Stimulated activated memory B cell treated with anti-CD40 and anti-IgM and Interleukin-4, amounts not matched to agents 10 μg/mL and 1 μg/mL and 100 μg/mL, for 72 hours (primary cell): ENCODE measurements at regions not wholly inside any gene's neighbourhood (a gene's known extent, or its start where the extent isn't known, plus 50 kb on each side); places are given as distances from the start of the nearest gene placed in this dataset.

Experiments
- ATAC-seq: fragments of 150-1000 bp; cut with Tn5 transposase; 2 replicates; pipeline ENCODE4 v1.10.0; 2021
- H3K27ac Mint-ChIP-seq: one replicate; pipeline ENCODE4 v1.8.0; 2022; ENCODE audit warnings: mild to moderate bottlenecking, mixed read lengths
- H3K27me3 Mint-ChIP-seq: one replicate; pipeline ENCODE4 v1.8.0; 2022; ENCODE audit warnings: mixed read lengths
- H3K36me3 Mint-ChIP-seq: one replicate; pipeline ENCODE4 v1.8.0; 2022; ENCODE audit warnings: mixed read lengths
- H3K4me1 Mint-ChIP-seq: one replicate; pipeline ENCODE4 v1.8.0; 2022; ENCODE audit warnings: mixed read lengths
- H3K4me3 Mint-ChIP-seq: one replicate; pipeline ENCODE4 v1.8.0; 2022; ENCODE audit warnings: mild to moderate bottlenecking, moderate library complexity, mixed read lengths
- H3K9me3 Mint-ChIP-seq: one replicate; pipeline ENCODE4 v1.8.0; 2022; ENCODE audit warnings: mixed read lengths

- Mint-ChIP-seq H3K4me3 (no peak overlapping the region), H3K27me3 (peaks cover 13% of the 10 kb centered on the region), H3K4me1 (peaks cover 5% of the 10 kb centered on the region), H3K36me3 (no peaks in the 10 kb centered on the region), H3K9me3 (no peaks in the 10 kb centered on the region), H3K27ac (no peak overlapping the region)
- no peak for ATAC-seq
Observed at GRCh38 chr20:48311956-48312355, 515.8 kb downstream of the PREX1 start.

GRCh38 chr20:48310305-48310704 lies 517.5 kb downstream of the PREX1 start:
- H3K27ac Mint-ChIP-seq: no peak overlapping the region
- no peaks in the 10 kb centered on the region for H3K9me3 Mint-ChIP-seq
- H3K4me3 Mint-ChIP-seq: no peak overlapping the region

DNA sequence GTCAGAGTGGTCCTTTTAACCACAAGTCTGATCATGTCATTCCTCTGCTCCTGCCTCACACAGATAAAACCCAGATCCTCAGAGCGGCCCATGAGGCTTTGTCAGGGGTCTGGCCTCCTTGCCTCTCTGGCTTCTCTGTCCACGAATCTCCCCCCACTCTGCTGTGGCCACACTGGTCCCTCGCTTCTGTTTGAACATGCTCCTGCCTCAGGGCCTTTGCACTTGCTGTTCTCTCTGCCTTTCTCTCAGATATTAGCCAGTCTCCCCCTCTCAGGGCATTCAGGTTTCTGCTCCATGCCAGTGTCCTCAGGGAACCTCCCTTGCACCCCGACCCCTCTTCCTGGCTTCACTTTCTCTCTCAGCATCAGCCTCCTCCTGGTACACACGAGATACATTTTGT lies 518.5 kb downstream of the PREX1 start:
- no peak overlapping the region for H3K4me3 Mint-ChIP-seq
- H3K9me3 Mint-ChIP-seq: no peaks in the 10 kb centered on the region
- no peak overlapping the region for H3K27ac Mint-ChIP-seq
- H3K27me3 Mint-ChIP-seq: peaks cover 13% of the 10 kb centered on the region
- H3K4me1 Mint-ChIP-seq: no peaks in the 10 kb centered on the region
- no peaks in the 10 kb centered on the region for H3K36me3 Mint-ChIP-seq
- ATAC-seq: peak; percentile 8

More at GRCh38 chr20:48310305-48310704, 517.5 kb downstream of the PREX1 start:
- Mint-ChIP-seq H3K4me1 (no peaks in the 10 kb centered on the region), H3K27me3 (peaks cover 13% of the 10 kb centered on the region), H3K36me3 (no peaks in the 10 kb centered on the region)
- ATAC-seq: no peak

- ATAC-seq: peak; percentile 36
- no peaks in the 10 kb centered on the region for H3K4me1 Mint-ChIP-seq
- H3K4me3 Mint-ChIP-seq: no peak overlapping the region
- H3K36me3 Mint-ChIP-seq: no peaks in the 10 kb centered on the region
- H3K9me3 Mint-ChIP-seq: no peaks in the 10 kb centered on the region
- H3K27ac Mint-ChIP-seq: no peak overlapping the region
- peaks cover 16% of the 10 kb centered on the region for H3K27me3 Mint-ChIP-seq
Observed at GRCh38 chr20:48308882-48309281, 518.9 kb downstream of the PREX1 start.

- ATAC-seq: no peak
- no peaks in the 10 kb centered on the region for H3K4me1 Mint-ChIP-seq
- H3K36me3 Mint-ChIP-seq: no peaks in the 10 kb centered on the region
- no peaks in the 10 kb centered on the region for H3K9me3 Mint-ChIP-seq
- peaks cover 21% of the 10 kb centered on the region for H3K27me3 Mint-ChIP-seq
- no peak overlapping the region for H3K4me3 Mint-ChIP-seq
- H3K27ac Mint-ChIP-seq: no peak overlapping the region
Observed at GRCh38 chr20:48308232-48308781, 519.5 kb downstream of the PREX1 start.

- Mint-ChIP-seq H3K4me1 (no peaks in the 10 kb centered on the region), H3K9me3 (peaks cover 3% of the 10 kb centered on the region), H3K27me3 (peaks cover 21% of the 10 kb centered on the region), H3K27ac (no peak overlapping the region), H3K4me3 (no peak overlapping the region), H3K36me3 (no peaks in the 10 kb centered on the region)
- no peak for ATAC-seq
Observed at GRCh38 chr20:48307277-48307676, 520.5 kb downstream of the PREX1 start.

DNA sequence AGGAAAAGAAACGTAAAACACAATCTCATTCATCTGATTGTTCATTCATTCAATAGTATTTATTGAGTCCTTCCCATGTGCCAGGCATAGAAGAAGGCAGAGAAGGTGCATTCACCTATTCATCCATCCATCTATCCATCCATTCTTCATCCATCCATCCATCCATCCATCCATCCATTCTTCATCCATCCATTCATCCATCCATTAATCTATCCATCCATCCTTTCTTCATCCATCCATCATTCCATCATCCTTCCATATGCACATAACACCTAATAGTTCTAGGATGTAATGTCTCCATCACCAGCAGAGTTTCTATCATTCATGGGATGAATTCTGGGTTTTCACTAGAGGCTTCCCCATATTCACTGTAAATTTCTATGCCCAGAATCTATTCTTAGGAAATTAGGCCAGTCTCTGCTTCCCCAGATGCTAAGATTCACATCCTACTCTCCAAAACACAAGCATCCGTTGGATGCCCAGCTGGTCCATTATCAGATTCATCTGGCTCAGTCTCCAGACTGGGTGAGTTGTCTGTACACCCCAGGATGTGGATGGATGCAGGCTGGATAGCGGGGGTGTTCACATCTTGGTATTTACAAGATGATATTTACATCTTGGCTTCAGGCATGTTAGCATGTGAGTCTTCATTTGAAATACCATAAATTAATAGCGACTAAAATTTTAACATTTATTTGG lies 517.7 kb upstream of the SULF2 start:
- Mint-ChIP-seq H3K36me3 (no peaks in the 10 kb centered on the region), H3K4me3 (no peak overlapping the region), H3K9me3 (peaks cover 3% of the 10 kb centered on the region), H3K27me3 (peaks cover 16% of the 10 kb centered on the region), H3K4me1 (no peaks in the 10 kb centered on the region), H3K27ac (no peak overlapping the region)
- no peak for ATAC-seq

GRCh38 chr20:48302149-48302548 lies 516.9 kb upstream of the SULF2 start:
- peaks cover 16% of the 10 kb centered on the region for H3K27me3 Mint-ChIP-seq
- H3K27ac Mint-ChIP-seq: no peak overlapping the region
- no peak for ATAC-seq
- no peaks in the 10 kb centered on the region for H3K36me3 Mint-ChIP-seq
- no peaks in the 10 kb centered on the region for H3K4me1 Mint-ChIP-seq
- no peak overlapping the region for H3K4me3 Mint-ChIP-seq
- H3K9me3 Mint-ChIP-seq: peaks cover 3% of the 10 kb centered on the region

- Mint-ChIP-seq H3K27me3 (peaks cover 16% of the 10 kb centered on the region), H3K4me3 (no peak overlapping the region), H3K27ac (no peak overlapping the region), H3K36me3 (no peaks in the 10 kb centered on the region), H3K9me3 (peaks cover 3% of the 10 kb centered on the region), H3K4me1 (no peaks in the 10 kb centered on the region)
- no peak for ATAC-seq
Observed at GRCh38 chr20:48301189-48301588, 515.9 kb upstream of the SULF2 start.

GRCh38 chr20:48300529-48300928 lies 515.2 kb upstream of the SULF2 start:
- H3K27ac Mint-ChIP-seq: no peak overlapping the region
- peaks cover 16% of the 10 kb centered on the region for H3K27me3 Mint-ChIP-seq
- H3K9me3 Mint-ChIP-seq: peaks cover 3% of the 10 kb centered on the region
- H3K4me1 Mint-ChIP-seq: no peaks in the 10 kb centered on the region
- no peak overlapping the region for H3K4me3 Mint-ChIP-seq
- no peak for ATAC-seq
- no peaks in the 10 kb centered on the region for H3K36me3 Mint-ChIP-seq

DNA sequence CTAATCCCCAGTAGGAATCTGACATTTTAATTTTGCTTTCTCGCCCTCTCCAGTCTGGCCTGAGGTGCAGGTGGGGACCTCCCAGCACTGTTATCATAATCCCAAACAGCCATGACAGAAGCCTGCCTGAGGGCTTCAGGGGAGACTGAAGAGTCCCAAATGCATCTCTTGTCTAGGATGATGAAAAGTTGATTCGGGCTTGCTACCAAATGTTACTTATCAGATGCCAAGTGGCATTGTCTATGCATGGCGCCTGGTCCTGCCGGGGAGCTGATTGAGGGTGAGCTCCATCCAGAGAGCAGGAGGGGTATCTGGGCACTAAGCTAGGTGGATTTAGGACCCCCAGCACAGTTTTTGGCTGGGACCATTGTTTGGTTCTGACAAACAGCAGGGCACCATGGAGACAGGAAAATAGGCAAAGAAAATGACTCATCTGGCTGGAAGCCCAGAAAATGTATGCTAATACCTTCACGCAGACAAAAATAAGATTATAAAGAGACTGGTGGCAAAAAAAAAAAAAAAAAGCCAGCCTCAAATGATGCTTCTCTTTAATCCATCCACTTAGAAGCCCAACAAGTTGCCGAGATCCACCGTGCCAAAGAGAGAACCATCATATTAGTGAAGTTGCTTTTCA lies 513.7 kb upstream of the SULF2 start:
- Mint-ChIP-seq H3K4me1 (no peaks in the 10 kb centered on the region), H3K27me3 (peaks cover 13% of the 10 kb centered on the region), H3K27ac (no peak overlapping the region), H3K4me3 (no peak overlapping the region), H3K9me3 (peaks cover 3% of the 10 kb centered on the region), H3K36me3 (no peaks in the 10 kb centered on the region)
- ATAC-seq: no peak

- no peak for ATAC-seq
- peaks cover 8% of the 10 kb centered on the region for H3K27me3 Mint-ChIP-seq
- H3K4me1 Mint-ChIP-seq: no peaks in the 10 kb centered on the region
- peaks cover 3% of the 10 kb centered on the region for H3K9me3 Mint-ChIP-seq
- no peak overlapping the region for H3K27ac Mint-ChIP-seq
- H3K4me3 Mint-ChIP-seq: no peak overlapping the region
- H3K36me3 Mint-ChIP-seq: no peaks in the 10 kb centered on the region
Observed at GRCh38 chr20:48298433-48298832, 513.2 kb upstream of the SULF2 start.

DNA sequence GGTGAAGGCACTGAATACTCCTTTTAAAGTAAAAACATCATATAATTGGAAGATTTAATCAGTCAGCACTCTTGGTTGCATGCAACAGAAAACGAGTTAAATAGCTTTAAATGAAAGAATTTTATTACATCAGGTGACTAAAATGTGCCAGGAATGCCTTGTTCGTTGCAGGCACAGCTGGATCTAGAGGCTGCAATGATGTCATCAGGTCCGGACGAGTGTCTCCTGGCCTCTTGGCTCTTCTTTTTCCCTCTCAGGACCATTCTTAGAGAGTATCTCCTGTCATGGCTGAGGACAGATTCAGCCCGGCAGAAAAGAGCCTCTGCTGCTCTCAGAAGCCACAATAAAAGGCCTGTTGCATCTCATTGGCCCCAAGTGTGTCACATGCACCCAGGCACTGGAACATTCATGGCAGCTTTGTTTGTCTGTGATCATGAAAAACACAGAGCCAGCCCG lies 510.7 kb upstream of the SULF2 start:
- no peak overlapping the region for H3K4me3 Mint-ChIP-seq
- peaks cover 2% of the 10 kb centered on the region for H3K27me3 Mint-ChIP-seq

GRCh38 chr20:48295445-48295903 lies 510.2 kb upstream of the SULF2 start:
- Mint-ChIP-seq H3K4me1 (no peaks in the 10 kb centered on the region), H3K27ac (no peak overlapping the region), H3K27me3 (peaks cover 5% of the 10 kb centered on the region), H3K9me3 (no peaks in the 10 kb centered on the region), H3K36me3 (no peaks in the 10 kb centered on the region), H3K4me3 (no peak overlapping the region)
- no peak for ATAC-seq

More for the DNA sequence above, 510.7 kb upstream of the SULF2 start:
- Mint-ChIP-seq H3K36me3 (no peaks in the 10 kb centered on the region), H3K9me3 (no peaks in the 10 kb centered on the region), H3K4me1 (no peaks in the 10 kb centered on the region), H3K27ac (no peak overlapping the region)
- no peak for ATAC-seq

DNA sequence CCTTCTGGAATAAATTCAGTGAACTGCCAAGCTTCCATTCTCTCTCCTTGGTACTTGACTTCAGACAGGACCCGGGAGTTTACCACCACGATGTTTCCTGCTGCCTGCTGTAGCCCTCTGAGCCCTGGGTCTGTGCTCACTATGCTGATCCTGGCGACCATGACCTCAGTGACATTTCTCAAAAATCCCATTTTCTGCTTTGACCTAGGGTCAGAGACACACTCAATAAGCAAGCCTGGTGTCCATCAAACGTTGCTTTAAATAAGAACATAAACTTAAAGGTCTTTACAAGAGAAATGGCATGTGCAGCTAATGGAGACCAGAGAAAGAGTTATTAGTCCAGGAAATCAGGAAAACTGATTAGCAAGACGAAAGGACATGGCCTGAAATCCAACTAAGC lies 509.7 kb upstream of the SULF2 start:
- Mint-ChIP-seq H3K9me3 (no peaks in the 10 kb centered on the region), H3K4me3 (no peak overlapping the region), H3K4me1 (no peaks in the 10 kb centered on the region), H3K36me3 (no peaks in the 10 kb centered on the region), H3K27me3 (peaks cover 10% of the 10 kb centered on the region), H3K27ac (no peak overlapping the region)
- ATAC-seq: no peak

DNA sequence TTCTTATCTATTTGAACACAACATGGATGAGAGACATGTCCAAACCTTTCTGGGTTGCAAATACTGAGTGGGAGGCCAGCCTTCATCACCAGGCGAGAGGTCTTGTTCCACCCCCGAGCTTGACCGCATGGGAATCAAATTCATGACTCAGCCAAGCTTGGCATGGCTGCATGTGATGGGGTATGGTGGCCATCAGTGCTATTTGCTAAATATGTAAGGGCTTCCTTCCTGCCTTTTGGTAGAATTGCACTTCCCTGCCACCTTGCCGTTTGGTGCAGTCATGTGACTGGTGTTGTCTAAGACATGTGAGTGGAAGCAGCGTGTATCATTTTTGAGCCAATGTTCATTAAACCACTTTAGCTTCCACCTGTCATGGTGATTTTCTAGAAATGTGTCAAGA lies 508.9 kb upstream of the SULF2 start:
- no peak for ATAC-seq
- no peak overlapping the region for H3K27ac Mint-ChIP-seq
- no peaks in the 10 kb centered on the region for H3K36me3 Mint-ChIP-seq
- H3K4me3 Mint-ChIP-seq: no peak overlapping the region
- H3K4me1 Mint-ChIP-seq: no peaks in the 10 kb centered on the region
- H3K9me3 Mint-ChIP-seq: no peaks in the 10 kb centered on the region
- H3K27me3 Mint-ChIP-seq: peaks cover 18% of the 10 kb centered on the region
